Lower leg skin (tissue), 4 donors: ENCODE measurements at regions not wholly inside any gene's neighbourhood (a gene's known extent, or its start where the extent isn't known, plus 50 kb on each side); places are given as distances from the start of the nearest gene placed in this dataset.
"Not testable (repeated sequence)": the region's sequence is repeated elsewhere in the genome, so short reads cannot be mapped to it uniquely, and the experiment has no call there.

ENCODE experiments used
- DNase-seq, 2 donors: peaks; one replicate each; pipeline ENCODE4 v3.0.0-alpha.2; 2019; ENCODE audit warnings: low spot score in 2 of 2
- H3K4me3 ChIP-seq: fragments of 200-600 bp; sonication (generic); 2 replicates; pipeline ENCODE4 v1.5.1; 2017; ENCODE audit warnings: mild to moderate bottlenecking, low read depth; ENCODE audit not compliant: poor library complexity, severe bottlenecking
- CTCF ChIP-seq, 3 donors: fragments of 450-650 bp; IDR thresholded peaks; one replicate each; pipeline ENCODE4 v1.5.1; 2016; ENCODE audit warnings: antibody characterized with exemption in 3 of 3, mild to moderate bottlenecking in 3 of 3, moderate library complexity in 2 of 3
- POLR2A ChIP-seq, 2 donors: fragments of 450-650 bp; IDR thresholded peaks; one replicate each; pipeline ENCODE4 v1.6.1; 2016 to 2017; ENCODE audit warnings: antibody characterized with exemption in 2 of 2, mild to moderate bottlenecking in 1 of 2, moderate library complexity in 1 of 2
- WGBS, 2 donors: methylation state at CpG; one replicate each; pipeline ENCODE4 v1.1.5; 2018; 5-methylcytosine and 5-hydroxymethylcytosine counted together
- intact Hi-C: fragments of 100-400 bp; cut with DNase I; formaldehyde crosslinking; loops from one replicate; pipeline ENCODE4 v1.15.0; 2023; ENCODE audit warnings: low total_unique reads

GRCh38 chr12:25797386-25797785 is 161.1 kb upstream of the RASSF8 start:
- intact Hi-C loops, result no loop called here
- no peak overlapping the region for H3K4me3 ChIP-seq
- DNase-seq, result no peak
- TF ChIP-seq CTCF (IDR thresholded peaks at IDR 0.05) (no peak), POLR2A (IDR thresholded peaks at IDR 0.05) (no peak)
- WGBS, 2 donors, result 82 to 85% methylated on average over 2 of the region's 2 CpGs

GRCh38 chr12:25797949-25798348 is 160.5 kb upstream of the RASSF8 start:
- TF ChIP-seq POLR2A (IDR thresholded peaks at IDR 0.05) (no peak), CTCF (IDR thresholded peaks at IDR 0.05) (no peak)
- 92 to 95% methylated on average over 4 of the region's 4 CpGs for WGBS, 2 donors
- no peak overlapping the region for H3K4me3 ChIP-seq
- no peak for DNase-seq
- intact Hi-C loops, result no loop called here

- WGBS, 2 donors, result 97 to 100% methylated on average over 1 of the region's 1 CpG
- DNase-seq, result no peak
- TF ChIP-seq POLR2A (IDR thresholded peaks at IDR 0.05), result no peak
- no peak for TF ChIP-seq CTCF (IDR thresholded peaks at IDR 0.05)
- no peak overlapping the region for H3K4me3 ChIP-seq
- intact Hi-C loops, result no loop called here
Measured at GRCh38 chr12:25800101-25800500, 158.4 kb upstream of the RASSF8 start.

- no peak for TF ChIP-seq POLR2A (IDR thresholded peaks at IDR 0.05)
- no peak for TF ChIP-seq CTCF (IDR thresholded peaks at IDR 0.05)
- intact Hi-C loops, result no loop called here
- DNase-seq, result no peak
- WGBS, 2 donors, result 33 to 35% methylated on average over 1 of the region's 1 CpG
- no peak overlapping the region for H3K4me3 ChIP-seq
Measured at GRCh38 chr12:25801734-25802133, 156.7 kb upstream of the RASSF8 start.

- TF ChIP-seq POLR2A (IDR thresholded peaks at IDR 0.05), result no peak
- DNase-seq, result no peak
- intact Hi-C loops, result no loop called here
- H3K4me3 ChIP-seq, result no peak overlapping the region
Measured at GRCh38 chr12:25802143-25802542, 156.3 kb upstream of the RASSF8 start.

GRCh38 chr12:25803029-25803664 is 155.3 kb upstream of the RASSF8 start:
- intact Hi-C loops, H3K4me3 ChIP-seq, DNase-seq: not testable (repeated sequence)
- WGBS, 2 donors, result 92 to 94% methylated on average over 13 of the region's 13 CpGs

- DNase-seq, intact Hi-C loops, H3K4me3 ChIP-seq: not testable (repeated sequence)
- 60 to 62% methylated on average over 4 of the region's 4 CpGs for WGBS, 2 donors
Measured at GRCh38 chr12:25804286-25804685, 154.2 kb upstream of the RASSF8 start.
